LNCAP (cell line): ENCODE measurements at regions not wholly inside any gene's neighbourhood (a gene's known extent, or its start where the extent isn't known, plus 50 kb on each side); places are given as distances from the start of the nearest gene placed in this dataset.

Experiments used
- TF ChIP-seq, protein P1 (sequence below): fragments of 450-650 bp; IDR thresholded peaks from 2 replicates; pipeline ENCODE4 v1.5.1; 2017; ENCODE audit warnings: mild to moderate bottlenecking

GRCh38 chr20:10807013-10807412, 133.2 kb upstream of the JAG1 start:
- TF ChIP-seq, protein P1, sequence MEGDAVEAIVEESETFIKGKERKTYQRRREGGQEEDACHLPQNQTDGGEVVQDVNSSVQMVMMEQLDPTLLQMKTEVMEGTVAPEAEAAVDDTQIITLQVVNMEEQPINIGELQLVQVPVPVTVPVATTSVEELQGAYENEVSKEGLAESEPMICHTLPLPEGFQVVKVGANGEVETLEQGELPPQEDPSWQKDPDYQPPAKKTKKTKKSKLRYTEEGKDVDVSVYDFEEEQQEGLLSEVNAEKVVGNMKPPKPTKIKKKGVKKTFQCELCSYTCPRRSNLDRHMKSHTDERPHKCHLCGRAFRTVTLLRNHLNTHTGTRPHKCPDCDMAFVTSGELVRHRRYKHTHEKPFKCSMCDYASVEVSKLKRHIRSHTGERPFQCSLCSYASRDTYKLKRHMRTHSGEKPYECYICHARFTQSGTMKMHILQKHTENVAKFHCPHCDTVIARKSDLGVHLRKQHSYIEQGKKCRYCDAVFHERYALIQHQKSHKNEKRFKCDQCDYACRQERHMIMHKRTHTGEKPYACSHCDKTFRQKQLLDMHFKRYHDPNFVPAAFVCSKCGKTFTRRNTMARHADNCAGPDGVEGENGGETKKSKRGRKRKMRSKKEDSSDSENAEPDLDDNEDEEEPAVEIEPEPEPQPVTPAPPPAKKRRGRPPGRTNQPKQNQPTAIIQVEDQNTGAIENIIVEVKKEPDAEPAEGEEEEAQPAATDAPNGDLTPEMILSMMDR = no peak

DNA sequence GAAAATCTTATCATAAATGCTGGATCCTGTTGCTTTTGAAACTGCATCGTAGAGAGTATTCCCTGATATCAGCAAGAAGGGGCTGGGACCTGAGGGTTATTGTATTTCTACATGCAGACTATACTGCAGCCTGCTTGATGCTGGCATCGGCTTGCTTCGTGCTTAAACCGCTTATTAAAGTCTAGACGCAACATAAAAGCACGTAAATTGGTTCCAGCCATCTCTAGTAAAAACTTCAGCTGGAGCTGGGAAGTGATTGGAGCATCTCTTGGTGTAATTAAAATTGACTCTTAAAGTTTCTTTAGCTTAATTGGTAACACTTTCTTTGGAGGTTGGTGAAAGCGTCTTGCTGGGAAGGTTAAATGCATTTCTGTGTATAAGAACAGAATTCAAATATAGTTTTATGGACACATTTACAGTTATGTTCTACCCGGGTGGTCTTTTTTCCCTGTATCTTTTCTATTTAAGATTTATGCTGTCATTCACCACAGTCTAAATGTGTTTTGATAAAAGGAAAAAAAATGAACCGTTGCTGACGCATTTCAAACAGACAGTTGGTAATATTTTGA, 139.0 kb upstream of the JAG1 start:
- TF ChIP-seq, protein P1 = no peak

DNA sequence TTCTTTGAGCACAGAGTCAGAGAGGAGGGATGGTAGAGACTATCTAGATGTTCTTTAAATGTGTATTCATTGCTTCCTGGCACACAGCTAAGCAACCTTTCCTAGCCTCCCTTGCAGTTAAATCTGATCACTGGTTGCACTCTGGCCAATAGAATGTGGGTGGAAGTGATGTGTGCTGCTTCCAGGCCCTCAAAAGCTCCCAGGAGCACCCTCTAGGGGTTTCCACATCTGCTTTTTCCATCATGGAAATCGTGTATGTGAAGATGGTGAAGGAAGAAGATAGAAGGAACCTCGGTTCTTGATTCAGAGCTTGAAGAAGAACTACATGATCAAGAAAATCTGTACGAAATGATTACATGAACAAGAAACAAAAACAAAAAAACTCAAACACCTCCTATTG, 149.8 kb upstream of the JAG1 start:
- TF ChIP-seq, protein P1 = no peak

DNA sequence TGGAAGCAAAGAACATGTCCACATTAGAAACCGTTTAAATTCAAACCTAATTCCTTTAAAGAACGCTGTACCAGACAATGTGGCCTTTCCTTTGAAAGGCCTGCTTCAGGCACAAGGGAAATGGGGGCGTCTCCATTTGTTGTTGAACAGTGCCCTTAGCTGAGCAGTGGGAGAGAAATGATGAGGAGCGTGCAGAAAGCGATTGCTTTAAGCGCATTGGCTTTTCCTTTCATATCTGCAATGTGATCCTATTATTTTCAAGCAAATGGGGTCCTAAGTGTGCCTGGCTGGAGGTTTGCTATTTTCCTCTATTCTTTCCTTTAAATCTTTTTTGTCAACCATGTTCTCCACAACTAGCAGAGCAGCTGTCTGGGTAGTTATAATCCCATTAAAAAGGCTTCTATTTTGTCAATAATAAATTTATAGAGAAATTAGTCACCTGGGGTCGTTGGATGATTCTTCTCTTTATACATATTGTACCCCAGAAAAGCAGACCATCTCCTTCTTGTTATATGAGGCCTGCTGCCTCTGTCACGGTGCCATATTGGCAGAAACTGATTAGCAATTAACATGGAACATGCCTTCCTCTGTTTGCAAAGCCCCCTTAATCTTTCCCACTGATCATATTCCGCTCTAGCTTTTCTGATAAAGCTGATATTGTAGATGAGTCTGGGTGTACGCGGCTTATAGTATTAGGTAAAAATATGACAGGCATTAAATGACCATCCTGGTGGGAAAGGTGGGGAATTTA, 151.1 kb upstream of the JAG1 start:
- TF ChIP-seq, protein P1 = no peak

- TF ChIP-seq, protein P1 = no peak
Observed at GRCh38 chr20:10826111-10826510, 152.3 kb upstream of the JAG1 start.

- TF ChIP-seq, protein P1 = no peak
Observed at GRCh38 chr20:10828180-10828579, 154.4 kb upstream of the JAG1 start.

GRCh38 chr20:10832141-10832540, 158.3 kb upstream of the JAG1 start:
- TF ChIP-seq, protein P1 = no peak
